HG03432 (cell line): ENCODE measurements at regions not wholly inside any gene's neighbourhood (a gene's known extent, or its start where the extent isn't known, plus 50 kb on each side); places are given as distances from the start of the nearest gene placed in this dataset.
"Not testable (repeated sequence)": the region's sequence is repeated elsewhere in the genome, so short reads cannot be mapped to it uniquely, and the experiment has no call there.

Source experiments
- ATAC-seq: cut with Tn5 transposase; IDR thresholded peaks from one replicate; pipeline ENCODE4 v1.9.1; 2021; ENCODE audit warnings: mild to moderate bottlenecking, moderate library complexity; ENCODE audit not compliant: unreplicated experiment

GRCh38 chr1:56285554-56286402, 293.6 kb downstream of the PLPP3 start:
- ATAC-seq = no peak

- no peak for ATAC-seq
These were observed 294.4 kb downstream of the PLPP3 start for GRCh38 chr1:56284928-56285327.

- no peak for ATAC-seq
These were observed 301.3 kb downstream of the PLPP3 start for GRCh38 chr1:56278061-56278460.

- no peak for ATAC-seq
These were observed 310.7 kb downstream of the PLPP3 start for GRCh38 chr1:56268519-56269140.

GRCh38 chr1:56267611-56268010, 311.8 kb downstream of the PLPP3 start:
- no peak for ATAC-seq

- ATAC-seq = no peak
These were observed 313.0 kb downstream of the PLPP3 start for GRCh38 chr1:56266359-56266758.

- no peak for ATAC-seq
These were observed 314.1 kb downstream of the PLPP3 start for GRCh38 chr1:56265216-56265615.

- ATAC-seq = no peak
These were observed 315.5 kb downstream of the PLPP3 start for GRCh38 chr1:56263908-56264307.

GRCh38 chr1:56258371-56258770, 321.0 kb downstream of the PLPP3 start:
- ATAC-seq = no peak

GRCh38 chr1:56257726-56258125, 321.6 kb downstream of the PLPP3 start:
- ATAC-seq = no peak

- no peak for ATAC-seq
These were observed 323.0 kb downstream of the PLPP3 start for GRCh38 chr1:56256153-56257000.

- ATAC-seq = no peak
These were observed 323.7 kb downstream of the PLPP3 start for GRCh38 chr1:56255516-56256152.

GRCh38 chr1:56254130-56254529, 325.2 kb downstream of the PLPP3 start:
- no peak for ATAC-seq

GRCh38 chr1:56250809-56251208, 328.6 kb downstream of the PLPP3 start:
- no peak for ATAC-seq

GRCh38 chr1:56249234-56249633, 330.1 kb downstream of the PLPP3 start:
- no peak for ATAC-seq

- no peak for ATAC-seq
These were observed 331.2 kb downstream of the PLPP3 start for GRCh38 chr1:56248138-56248537.

GRCh38 chr1:56246726-56247125, 332.6 kb downstream of the PLPP3 start:
- ATAC-seq = not testable (repeated sequence)

GRCh38 chr1:56240400-56240799, 339.0 kb downstream of the PLPP3 start:
- ATAC-seq = no peak

- ATAC-seq = no peak
These were observed 341.8 kb downstream of the PLPP3 start for GRCh38 chr1:56237491-56238064.

GRCh38 chr1:56236688-56237087, 342.7 kb downstream of the PLPP3 start:
- no peak for ATAC-seq
